Right lobe of liver (tissue), 6 donors: ENCODE measurements at regions not wholly inside any gene's neighbourhood (a gene's known extent, or its start where the extent isn't known, plus 50 kb on each side); places are given as distances from the start of the nearest gene placed in this dataset.

ENCODE experiments used
- ATAC-seq, 4 donors: fragments of 200-7000 bp; cut with Tn5 transposase; one replicate each; pipeline ENCODE4 v1.9.1; 2020; ENCODE audit warnings: mild to moderate bottlenecking in 4 of 4, moderate library complexity in 4 of 4
- DNase-seq, 3 donors: peaks; one replicate each; pipeline ENCODE4 v3.0.0-alpha.2; 2020
- H3K27ac ChIP-seq, 3 donors: fragments of 200-600 bp; one replicate each; pipeline ENCODE4 v1.8.0; 2022
- H3K27me3 ChIP-seq, 2 donors: fragments of 200-600 bp; one replicate each; pipeline ENCODE4 v1.8.0; 2022
- H3K36me3 ChIP-seq, 4 donors: fragments of 200-600 bp; sonication (generic) in 1 of 4; one replicate each; pipeline versions ENCODE4 v1.5.1 to v1.8.0; 2017 to 2022; ENCODE audit warnings: control low read depth in 1 of 4
- H3K4me1 ChIP-seq, 4 donors: fragments of 200-600 bp; sonication (generic) in 1 of 4; one replicate each; pipeline versions ENCODE4 v1.5.1 to v1.8.0; 2017 to 2022; ENCODE audit warnings: control low read depth in 1 of 4
- H3K4me3 ChIP-seq, 3 donors: fragments of 200-600 bp; one replicate each; pipeline ENCODE4 v1.8.0; 2022
- H3K9me3 ChIP-seq, 4 donors: fragments of 200-600 bp; sonication (generic) in 1 of 4; one replicate each; pipeline versions ENCODE4 v1.5.1 to v1.8.0; 2017 to 2022; ENCODE audit warnings: control low read depth in 1 of 4
- CTCF ChIP-seq, 4 donors: fragments of 200-600 bp in 3 of 4; fragments of 450-650 bp in 1 of 4; IDR thresholded peaks; one replicate each; pipeline versions ENCODE4 v1.5.1 to v1.8.0; 2016 to 2022; ENCODE audit warnings: antibody characterized with exemption in 4 of 4, mild to moderate bottlenecking in 2 of 4
- POLR2A ChIP-seq: fragments of 450-650 bp; IDR thresholded peaks from one replicate; pipeline ENCODE4 v1.6.1; 2017; ENCODE audit warnings: antibody characterized with exemption, mild to moderate bottlenecking
- WGBS: methylation state at CpG from one replicate; pipeline ENCODE4 v1.1.6; 2018; ENCODE audit warnings: low coverage, low lambda C conversion rate; ENCODE audit not compliant: insufficient coverage; ENCODE audit errors: missing lambda C conversion rate; 5-methylcytosine and 5-hydroxymethylcytosine counted together
- intact Hi-C, 2 donors: fragments of 100-400 bp; cut with DNase I; formaldehyde crosslinking; loops; one replicate each; pipeline versions ENCODE4 v1.11.2 to v1.14.1; 2022
- donor health status: DM: no; HTN: yes; CAD: no.
- donor health status: DM: no; HTN: no; CAD: no.
- donor health status: DM: no; HTN: no; CAD: no.
- donor health status: DM: no; HTN: yes; CAD: no.
- donor health status: DM: no; HTN: yes; CAD: no.

GRCh38 chr16:66128371-66128770 is 238.1 kb upstream of the CDH5 start:
- Histone ChIP-seq H3K4me3 (no peak overlapping the region), H3K27me3 (no peaks in the 10 kb centered on the region), H3K9me3 (no peaks in the 10 kb centered on the region), H3K27ac (no peak overlapping the region), H3K4me1 (no peaks in the 10 kb centered on the region), H3K36me3 (no peaks in the 10 kb centered on the region)
- DNase-seq: no peak
- intact Hi-C loops: no loop called here
- 65% methylated on average over 7 of the region's 7 CpGs for WGBS
- no peak for ATAC-seq
- TF ChIP-seq POLR2A: no peak
- no peak for TF ChIP-seq CTCF (IDR thresholded peaks at IDR 0.05)

GRCh38 chr16:66127459-66128370 is 238.8 kb upstream of the CDH5 start:
- ATAC-seq: peak; percentile 47 to 85 (median 73)
- H3K27ac ChIP-seq: no peak overlapping the region
- 22% methylated on average over 22 of the region's 26 CpGs for WGBS

GRCh38 chr16:66121466-66121865 is 245.0 kb upstream of the CDH5 start:
- Histone ChIP-seq H3K9me3 (no peaks in the 10 kb centered on the region), H3K4me1 (no peaks in the 10 kb centered on the region), H3K36me3 (no peaks in the 10 kb centered on the region), H3K27me3 (no peaks in the 10 kb centered on the region), H3K4me3 (no peak overlapping the region), H3K27ac (no peak overlapping the region)
- DNase-seq: no peak
- intact Hi-C loops: no loop called here
- no peak for ATAC-seq
- 79% methylated on average over 7 of the region's 7 CpGs for WGBS
- TF ChIP-seq POLR2A: no peak
- TF ChIP-seq CTCF (IDR thresholded peaks at IDR 0.05): no peak

More at GRCh38 chr16:66127459-66128370, 238.8 kb upstream of the CDH5 start:
- Histone ChIP-seq H3K9me3 (no peaks in the 10 kb centered on the region), H3K4me3 (no peak overlapping the region), H3K36me3 (no peaks in the 10 kb centered on the region), H3K4me1 (no peaks in the 10 kb centered on the region), H3K27me3 (no peaks in the 10 kb centered on the region)
- intact Hi-C loops: no loop called here
- TF ChIP-seq POLR2A (no peak), CTCF (IDR thresholded peaks at IDR 0.05) (no peak)
- DNase-seq: peak; percentile 50 to 65 (median 54)

- H3K4me1 ChIP-seq: no peaks in the 10 kb centered on the region
- no peak for TF ChIP-seq POLR2A
- no peak for TF ChIP-seq CTCF (IDR thresholded peaks at IDR 0.05)
- WGBS: 53% methylated on average over 3 of the region's 3 CpGs
- H3K27ac ChIP-seq: no peak overlapping the region
- no peak for DNase-seq
- intact Hi-C loops: no loop called here
- H3K4me3 ChIP-seq: no peak overlapping the region
- H3K27me3 ChIP-seq: no peaks in the 10 kb centered on the region
- no peaks in the 10 kb centered on the region for H3K9me3 ChIP-seq
- no peak for ATAC-seq
- H3K36me3 ChIP-seq: no peaks in the 10 kb centered on the region
Measured at GRCh38 chr16:66120656-66121055, 245.8 kb upstream of the CDH5 start.
